HEK293 (cell line): ENCODE measurements at regions not wholly inside any gene's neighbourhood (a gene's known extent, or its start where the extent isn't known, plus 50 kb on each side); places are given as distances from the start of the nearest gene placed in this dataset.

ENCODE experiments used
- CTCF ChIA-PET: fragments of 350-600 bp; formaldehyde crosslinking; extraction: SDS; loops from one replicate; lab custom pipeline; 2021; ENCODE audit warnings: antibody characterized with exemption; lab: Yijun Ruan, JAX
- POLR2A ChIA-PET: fragments of 300-600 bp; formaldehyde crosslinking; extraction: SDS; loops from one replicate; lab custom pipeline; 2020; ENCODE audit warnings: antibody characterized with exemption, inconsistent platforms; lab: Yijun Ruan, JAX
- H3K27ac ChIP-seq: fragments of 200-500 bp; sonication (Bioruptor generic); 2 replicates; pipeline ENCODE4 v1.5.1; 2014; ENCODE audit warnings: low read depth, low read length, control low read depth, inconsistent platforms; ENCODE audit errors: extremely low read depth
- H3K36me3 ChIP-seq, 2 experiments: fragments of 200-500 bp in 1 of 2; sonication (Bioruptor generic) in 1 of 2; 1 replicate in 1 of 2; 2 replicates in 1 of 2; pipeline ENCODE4 v1.5.1; 2014 to 2017; ENCODE audit warnings: inconsistent platforms in 2 of 2, low read length in 2 of 2; ENCODE audit not compliant: control insufficient read depth in 2 of 2, insufficient read depth in 1 of 2
- H3K4me1 ChIP-seq: fragments of 200-500 bp; sonication (Bioruptor generic); 2 replicates; pipeline ENCODE4 v1.5.1; 2014; ENCODE audit warnings: mild to moderate bottlenecking, low read length, inconsistent platforms; ENCODE audit not compliant: control insufficient read depth, insufficient read depth
- H3K4me3 ChIP-seq: 2 replicates; pipeline ENCODE4 v1.5.1; 2011; ENCODE audit warnings: low read depth, mild to moderate bottlenecking, control low read depth, low read length, moderate library complexity
- H3K9me3 ChIP-seq: fragments of 200-500 bp; sonication (Bioruptor generic); 2 replicates; pipeline ENCODE4 v1.5.1; 2014; ENCODE audit warnings: low read depth, low read length, inconsistent platforms; ENCODE audit not compliant: control insufficient read depth, insufficient read depth
- GLI2 ChIP-seq: fragments of 450-650 bp; formaldehyde crosslinking; IDR thresholded peaks from 2 replicates; pipeline ENCODE4; 2017; ENCODE audit warnings: missing biosample characterization, missing genetic modification characterization, low read depth, borderline replicate concordance
- KLF16 ChIP-seq: fragments of 450-650 bp; formaldehyde crosslinking; IDR thresholded peaks from 2 replicates; pipeline ENCODE4 v1.5.1; 2017; ENCODE audit warnings: missing biosample characterization, missing genetic modification characterization
- MYNN ChIP-seq: fragments of 450-650 bp; formaldehyde crosslinking; IDR thresholded peaks from 2 replicates; pipeline ENCODE4 v1.5.1; 2016; ENCODE audit warnings: missing biosample characterization, missing genetic modification characterization, borderline replicate concordance
- PRDM1 ChIP-seq: fragments of 450-650 bp; formaldehyde crosslinking; IDR thresholded peaks from 2 replicates; pipeline ENCODE4; 2016; ENCODE audit warnings: missing biosample characterization, missing genetic modification characterization
- SP3 ChIP-seq: fragments of 450-650 bp; formaldehyde crosslinking; IDR thresholded peaks from 2 replicates; pipeline ENCODE4 v1.5.1; 2016; ENCODE audit warnings: missing biosample characterization, missing genetic modification characterization
- SP7 ChIP-seq: fragments of 450-650 bp; formaldehyde crosslinking; IDR thresholded peaks from 2 replicates; pipeline ENCODE4 v1.5.1; 2016; ENCODE audit warnings: missing biosample characterization, missing genetic modification characterization
- TCF7L2 ChIP-seq: IDR thresholded peaks from 2 replicates; pipeline ENCODE4 v1.6.1; 2011; ENCODE audit warnings: low read depth, mild to moderate bottlenecking, inconsistent platforms, low read length, moderate library complexity, borderline replicate concordance
- WT1 ChIP-seq: fragments of 450-650 bp; formaldehyde crosslinking; IDR thresholded peaks from 2 replicates; pipeline ENCODE4 v1.5.1; 2016; ENCODE audit warnings: missing biosample characterization, missing genetic modification characterization
- ZBTB11 ChIP-seq: fragments of 450-650 bp; formaldehyde crosslinking; conservative IDR thresholded peaks from 2 replicates; pipeline ENCODE4 v1.5.1; 2016; ENCODE audit warnings: low read depth, missing biosample characterization, missing genetic modification characterization
- ZNF112 ChIP-seq: fragments of 450-650 bp; formaldehyde crosslinking; IDR thresholded peaks from 2 replicates; pipeline ENCODE4 v1.5.0; 2017; ENCODE audit warnings: missing biosample characterization, missing genetic modification characterization
- ZNF114 ChIP-seq: fragments of 450-650 bp; formaldehyde crosslinking; IDR thresholded peaks from 2 replicates; pipeline ENCODE4 v1.5.0; 2017; ENCODE audit warnings: missing biosample characterization, missing genetic modification characterization
- ZNF138 ChIP-seq: fragments of 450-650 bp; formaldehyde crosslinking; IDR thresholded peaks from 2 replicates; pipeline ENCODE4 v1.5.1; 2016; ENCODE audit warnings: missing biosample characterization, missing genetic modification characterization, borderline replicate concordance
- ZNF211 ChIP-seq: fragments of 450-650 bp; formaldehyde crosslinking; IDR thresholded peaks from 2 replicates; pipeline ENCODE4 v1.5.1; 2016; ENCODE audit warnings: low read depth, missing biosample characterization, missing genetic modification characterization
- ZNF324 ChIP-seq: fragments of 450-650 bp; formaldehyde crosslinking; IDR thresholded peaks from 2 replicates; pipeline ENCODE4 v1.5.1; 2016; ENCODE audit warnings: missing biosample characterization, missing genetic modification characterization
- ZNF394 ChIP-seq: fragments of 450-650 bp; formaldehyde crosslinking; IDR thresholded peaks from 2 replicates; pipeline ENCODE4 v1.5.1; 2016; ENCODE audit warnings: missing biosample characterization, missing genetic modification characterization, mild to moderate bottlenecking, moderate library complexity, borderline replicate concordance
- ZNF514 ChIP-seq: fragments of 450-650 bp; formaldehyde crosslinking; IDR thresholded peaks from 2 replicates; pipeline ENCODE4 v1.5.1; 2016; ENCODE audit warnings: missing biosample characterization, missing genetic modification characterization
- ZNF560 ChIP-seq: fragments of 450-650 bp; formaldehyde crosslinking; IDR thresholded peaks from 2 replicates; pipeline ENCODE4 v1.5.1; 2017; ENCODE audit warnings: missing biosample characterization, missing genetic modification characterization, borderline replicate concordance
- ZNF596 ChIP-seq: fragments of 450-650 bp; IDR thresholded peaks from 2 replicates; pipeline ENCODE4 v1.5.0; 2018; ENCODE audit warnings: missing biosample characterization, mild to moderate bottlenecking, missing genetic modification characterization, moderate library complexity
- ZNF623 ChIP-seq: fragments of 450-650 bp; formaldehyde crosslinking; IDR thresholded peaks from 2 replicates; pipeline ENCODE4 v1.5.1; 2016; ENCODE audit warnings: missing biosample characterization, missing genetic modification characterization
- ZNF704 ChIP-seq: fragments of 450-650 bp; formaldehyde crosslinking; IDR thresholded peaks from 2 replicates; pipeline ENCODE4 v1.5.1; 2016; ENCODE audit warnings: missing biosample characterization, missing genetic modification characterization
- ZNF777 ChIP-seq: fragments of 450-650 bp; formaldehyde crosslinking; IDR thresholded peaks from 2 replicates; pipeline ENCODE4 v1.5.1; 2017; ENCODE audit warnings: missing biosample characterization, missing genetic modification characterization, borderline replicate concordance
- ZNF843 ChIP-seq: fragments of 450-650 bp; formaldehyde crosslinking; IDR thresholded peaks from 2 replicates; pipeline ENCODE4 v1.5.1; 2016; ENCODE audit warnings: missing biosample characterization, missing genetic modification characterization
- ZXDB ChIP-seq: fragments of 450-650 bp; formaldehyde crosslinking; IDR thresholded peaks from 2 replicates; pipeline ENCODE4 v1.5.1; 2016; ENCODE audit warnings: missing biosample characterization, missing genetic modification characterization
- TF ChIP-seq, protein P1 (sequence below): fragments of 450-650 bp; formaldehyde crosslinking; IDR thresholded peaks from 2 replicates; pipeline ENCODE4 v1.5.1; 2016; ENCODE audit warnings: missing biosample characterization, missing genetic modification characterization
- TF ChIP-seq, protein P2 (sequence below): fragments of 450-650 bp; formaldehyde crosslinking; IDR thresholded peaks from 2 replicates; pipeline ENCODE4 v1.5.1; 2017; ENCODE audit warnings: missing biosample characterization, missing genetic modification characterization

DNA sequence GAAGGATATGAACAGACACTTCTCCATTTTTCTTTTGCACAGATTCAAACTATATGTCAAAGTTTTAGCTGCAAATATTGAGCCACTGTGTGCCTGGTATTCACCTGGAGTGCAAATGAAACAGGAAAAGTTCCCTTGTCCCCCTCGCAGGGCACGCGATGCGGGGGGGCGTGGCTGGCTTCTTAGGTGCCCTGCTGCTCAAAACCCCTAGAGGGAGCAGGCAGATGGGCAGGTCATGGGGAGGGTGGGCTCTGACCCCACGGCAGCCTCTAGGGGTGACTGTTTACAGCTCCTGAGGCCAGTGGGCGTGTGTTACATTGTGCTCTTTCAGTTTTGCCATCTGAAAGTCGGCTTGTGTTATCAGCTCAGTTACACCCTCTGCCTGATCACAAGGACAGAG is 931.2 kb upstream of the B3GALT2 start:
- Histone ChIP-seq H3K27ac (no peak overlapping the region), H3K36me3 (no peaks in the 10 kb centered on the region), H3K4me1 (no peaks in the 10 kb centered on the region), H3K9me3 (no peaks in the 10 kb centered on the region), H3K4me3 (no peak overlapping the region)
- TF ChIP-seq ZNF560 (tag by site-specific recombination) (no peak), WT1 (no peak), MYNN (tag by site-specific recombination) (no peak), ZNF596 (tag by site-specific recombination) (no peak), SP3 (no peak), ZNF777 (no peak), ZBTB11 (tag by site-specific recombination) (no peak), ZNF514 (no peak), ZNF623 (no peak), TCF7L2 (no peak), ZNF112 (no peak), ZXDB (tag by site-specific recombination) (no peak), ZNF114 (tag by site-specific recombination) (no peak)
- TF ChIP-seq, protein P1, sequence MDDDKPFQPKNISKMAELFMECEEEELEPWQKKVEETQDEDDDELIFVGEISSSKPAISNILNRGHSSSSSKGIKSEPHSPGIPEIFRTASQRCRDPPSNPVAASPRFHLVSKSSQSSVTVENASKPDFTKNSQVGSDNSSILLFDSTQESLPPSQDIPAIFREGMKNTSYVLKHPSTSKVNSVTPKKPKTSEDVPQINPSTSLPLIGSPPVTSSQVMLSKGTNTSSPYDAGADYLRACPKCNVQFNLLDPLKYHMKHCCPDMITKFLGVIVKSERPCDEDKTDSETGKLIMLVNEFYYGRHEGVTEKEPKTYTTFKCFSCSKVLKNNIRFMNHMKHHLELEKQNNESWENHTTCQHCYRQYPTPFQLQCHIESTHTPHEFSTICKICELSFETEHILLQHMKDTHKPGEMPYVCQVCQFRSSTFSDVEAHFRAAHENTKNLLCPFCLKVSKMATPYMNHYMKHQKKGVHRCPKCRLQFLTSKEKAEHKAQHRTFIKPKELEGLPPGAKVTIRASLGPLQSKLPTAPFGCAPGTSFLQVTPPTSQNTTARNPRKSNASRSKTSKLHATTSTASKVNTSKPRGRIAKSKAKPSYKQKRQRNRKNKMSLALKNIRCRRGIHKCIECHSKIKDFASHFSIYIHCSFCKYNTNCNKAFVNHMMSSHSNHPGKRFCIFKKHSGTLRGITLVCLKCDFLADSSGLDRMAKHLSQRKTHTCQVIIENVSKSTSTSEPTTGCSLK (tag by site-specific recombination) = no peak
- ChIA-PET CTCF (no interaction called here), POLR2A (no interaction called here)

GRCh38 chr1:194114288-194114687 is 927.9 kb upstream of the B3GALT2 start:
- no peaks in the 10 kb centered on the region for H3K36me3 ChIP-seq
- no peaks in the 10 kb centered on the region for H3K9me3 ChIP-seq
- POLR2A ChIA-PET = no interaction called here
- CTCF ChIA-PET = no interaction called here
- no peak overlapping the region for H3K4me3 ChIP-seq
- no peak overlapping the region for H3K27ac ChIP-seq
- no peaks in the 10 kb centered on the region for H3K4me1 ChIP-seq
- TF ChIP-seq PRDM1 (tag by site-specific recombination) (no peak), ZNF211 (no peak), KLF16 (tag by site-specific recombination) (no peak), SP7 (no peak), ZNF324 (tag by site-specific recombination) (no peak), ZNF843 (tag by site-specific recombination) (no peak), ZNF138 (tag by site-specific recombination) (no peak), ZNF704 (tag by site-specific recombination) (no peak), GLI2 (no peak), ZNF394 (tag by site-specific recombination) (no peak)
- TF ChIP-seq, protein P2, sequence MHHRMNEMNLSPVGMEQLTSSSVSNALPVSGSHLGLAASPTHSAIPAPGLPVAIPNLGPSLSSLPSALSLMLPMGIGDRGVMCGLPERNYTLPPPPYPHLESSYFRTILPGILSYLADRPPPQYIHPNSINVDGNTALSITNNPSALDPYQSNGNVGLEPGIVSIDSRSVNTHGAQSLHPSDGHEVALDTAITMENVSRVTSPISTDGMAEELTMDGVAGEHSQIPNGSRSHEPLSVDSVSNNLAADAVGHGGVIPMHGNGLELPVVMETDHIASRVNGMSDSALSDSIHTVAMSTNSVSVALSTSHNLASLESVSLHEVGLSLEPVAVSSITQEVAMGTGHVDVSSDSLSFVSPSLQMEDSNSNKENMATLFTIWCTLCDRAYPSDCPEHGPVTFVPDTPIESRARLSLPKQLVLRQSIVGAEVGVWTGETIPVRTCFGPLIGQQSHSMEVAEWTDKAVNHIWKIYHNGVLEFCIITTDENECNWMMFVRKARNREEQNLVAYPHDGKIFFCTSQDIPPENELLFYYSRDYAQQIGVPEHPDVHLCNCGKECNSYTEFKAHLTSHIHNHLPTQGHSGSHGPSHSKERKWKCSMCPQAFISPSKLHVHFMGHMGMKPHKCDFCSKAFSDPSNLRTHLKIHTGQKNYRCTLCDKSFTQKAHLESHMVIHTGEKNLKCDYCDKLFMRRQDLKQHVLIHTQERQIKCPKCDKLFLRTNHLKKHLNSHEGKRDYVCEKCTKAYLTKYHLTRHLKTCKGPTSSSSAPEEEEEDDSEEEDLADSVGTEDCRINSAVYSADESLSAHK = no peak
- TF ChIP-seq, protein P1 (tag by site-specific recombination) = no peak
